ENCODE measurements at regions not wholly inside any gene's neighbourhood (a gene's known extent, or its start where the extent isn't known, plus 50 kb on each side); places are given as distances from the start of the nearest gene placed in this dataset.

GRCh38 chr6:92468066-92468465 lies 951.3 kb downstream of the EPHA7 start:
- Histone ChIP-seq H4K8ac (replicated peaks; ENCODE audit: insufficient read length, low read depth, low read length) (no peak overlapping the region), H4K5ac (ENCODE audit: insufficient read length, low read depth, low read length) (no peak overlapping the region), H3K18ac (ENCODE audit: insufficient read length, low read depth, low read length) (no peak overlapping the region), H3K23ac (ENCODE audit: insufficient read length, low read depth, low read length) (no peak overlapping the region), H2AK5ac (ENCODE audit: insufficient read length, low read length) (no peak overlapping the region), H3K4me2 (ENCODE audit: insufficient read depth, insufficient read length, low read length) (no peak overlapping the region), H3K27ac (ENCODE audit: insufficient read length, low read depth, low read length) (no peak overlapping the region), H2AFZ (ENCODE audit: low read length) (no peak overlapping the region), H3K79me1 (ENCODE audit: insufficient read depth, low read depth, low read length, poor library complexity, severe bottlenecking) (no peaks in the 10 kb centered on the region), H3K4me1 (ENCODE audit: insufficient read depth, low read length) (no peaks in the 10 kb centered on the region), H3K4ac (ENCODE audit: low read depth, low read length) (no peak overlapping the region), H2BK15ac (ENCODE audit: low read depth, low read length) (no peak overlapping the region), H3K9ac (ENCODE audit: extremely low read depth, insufficient read length, low read length) (no peak overlapping the region), H2BK20ac (ENCODE audit: low read depth, low read length, poor library complexity, severe bottlenecking) (no peak overlapping the region), H3K9me3 (ENCODE audit: control insufficient read depth, low read depth, low read length) (no peaks in the 10 kb centered on the region), H2BK5ac (ENCODE audit: insufficient read length, low read length) (no peak overlapping the region), H2BK120ac (ENCODE audit: low read depth, low read length, poor library complexity, severe bottlenecking) (no peak overlapping the region), H2BK12ac (ENCODE audit: insufficient read length, low read depth, low read length) (no peak overlapping the region), H3K14ac (ENCODE audit: insufficient read depth, low read length) (no peak overlapping the region), H4K20me1 (ENCODE audit: control insufficient read depth, insufficient read depth, insufficient read length) (no peaks in the 10 kb centered on the region), H3K27me3 (ENCODE audit: insufficient read depth, low read length) (no peaks in the 10 kb centered on the region), H3K79me2 (ENCODE audit: insufficient read depth, low read length) (no peaks in the 10 kb centered on the region), H4K91ac (ENCODE audit: insufficient read length, low read depth, low read length) (no peak overlapping the region), H3K56ac (ENCODE audit: insufficient read length, low read depth, low read length) (no peak overlapping the region), H3K23me2 (ENCODE audit: insufficient read length, low read depth, low read length, poor library complexity, severe bottlenecking) (no peaks in the 10 kb centered on the region), H3T11ph (ENCODE audit: low read length) (no peak overlapping the region)
- Mint-ChIP-seq H3K9me3 (peaks cover 14 to 20% of the 10 kb centered on the region in 2 experiments; a peak in 4 of 5 replicates), H3K4me3 (no peak overlapping the region), H3K4me1 (peaks cover 5 to 7% of the 10 kb centered on the region in 2 experiments), H3K27me3 (ENCODE audit: low read depth) (no peaks in the 10 kb centered on the region), H3K36me3 (ENCODE audit: insufficient read depth in 1 of 3, low read depth in 3 of 3) (peaks cover 5 to 18% (median 9%) of the 10 kb centered on the region in 3 experiments; a peak in 5 of 7 replicates), H3K27ac (no peak overlapping the region)
- TF ChIP-seq CTCF (conservative IDR thresholded peaks at IDR 0.05) = no peak
- DNase-seq = no peak

All from H9 (cell line).